NB4 (cell line): ENCODE measurements at regions not wholly inside any gene's neighbourhood (a gene's known extent, or its start where the extent isn't known, plus 50 kb on each side); places are given as distances from the start of the nearest gene placed in this dataset.

ENCODE experiments used
- MAX ChIP-seq: IDR thresholded peaks from 2 replicates; pipeline ENCODE4 v1.6.1; 2011; ENCODE audit warnings: low read depth, low read length
- MYC ChIP-seq: IDR thresholded peaks from 2 replicates; pipeline ENCODE4 v1.6.1; 2011; ENCODE audit warnings: low read depth, low read length

- TF ChIP-seq MYC (no peak), MAX (no peak)
Measured at GRCh38 chr11:82183346-82183745, 550.3 kb downstream of the FAM181B start.
